ENCODE measurements at regions not wholly inside any gene's neighbourhood (a gene's known extent, or its start where the extent isn't known, plus 50 kb on each side); places are given as distances from the start of the nearest gene placed in this dataset.

- ATAC-seq, result no peak
- TF ChIP-seq ZFP30 (CRISPR knock-in tag; IDR thresholded peaks at IDR 0.05) (no peak), ISL1 (CRISPR knock-in tag; IDR thresholded peaks at IDR 0.05) (no peak), SNAI2 (CRISPR knock-in tag; IDR thresholded peaks at IDR 0.05) (no peak), ZNF565 (CRISPR knock-in tag; conservative IDR thresholded peaks at IDR 0.05; ENCODE audit: low read depth) (no peak), ESRRG (CRISPR knock-in tag; IDR thresholded peaks at IDR 0.05) (no peak), GLIS3 (CRISPR knock-in tag; IDR thresholded peaks at IDR 0.05) (no peak), CREB5 (CRISPR knock-in tag; IDR thresholded peaks at IDR 0.05; ENCODE audit: low read depth) (no peak), PATZ1 (CRISPR knock-in tag; IDR thresholded peaks at IDR 0.05; ENCODE audit: borderline replicate concordance) (no peak), RARB (CRISPR knock-in tag; IDR thresholded peaks at IDR 0.05) (no peak), ZFP3 (CRISPR knock-in tag; IDR thresholded peaks at IDR 0.05) (no peak)
Observed at GRCh38 chr5:68738841-68739240, 355.0 kb upstream of the SLC30A5 start.

GRCh38 chr5:68739752-68740151, 354.1 kb upstream of the SLC30A5 start:
- TF ChIP-seq ARNTL (CRISPR knock-in tag; IDR thresholded peaks at IDR 0.05; ENCODE audit: borderline replicate concordance, low read depth), result no peak
- no peak for TF ChIP-seq PPARA (CRISPR knock-in tag; IDR thresholded peaks at IDR 0.05; ENCODE audit: borderline replicate concordance)
- TF ChIP-seq CSDC2 (CRISPR knock-in tag; IDR thresholded peaks at IDR 0.05), result no peak
- no peak for TF ChIP-seq RARB (CRISPR knock-in tag; IDR thresholded peaks at IDR 0.05)
- no peak for TF ChIP-seq ZFP3 (CRISPR knock-in tag; IDR thresholded peaks at IDR 0.05)
- TF ChIP-seq ZNF8 (CRISPR knock-in tag; IDR thresholded peaks at IDR 0.05), result no peak
- no peak for TF ChIP-seq POU6F1 (CRISPR knock-in tag; IDR thresholded peaks at IDR 0.05; ENCODE audit: borderline replicate concordance, low read depth)
- no peak for TF ChIP-seq BACH2 (CRISPR knock-in tag; IDR thresholded peaks at IDR 0.05; ENCODE audit: borderline replicate concordance)
- no peak for TF ChIP-seq PATZ1 (CRISPR knock-in tag; IDR thresholded peaks at IDR 0.05; ENCODE audit: borderline replicate concordance)
- TF ChIP-seq ZNF565 (CRISPR knock-in tag; conservative IDR thresholded peaks at IDR 0.05; ENCODE audit: low read depth), result no peak
- no peak for TF ChIP-seq ZC3H10 (CRISPR knock-in tag; IDR thresholded peaks at IDR 0.05)
- TF ChIP-seq ESRRG (CRISPR knock-in tag; IDR thresholded peaks at IDR 0.05), result no peak
- TF ChIP-seq OSR1 (CRISPR knock-in tag; IDR thresholded peaks at IDR 0.05), result no peak
- no peak for TF ChIP-seq ZNF70 (CRISPR knock-in tag; IDR thresholded peaks at IDR 0.05)
- no peak for TF ChIP-seq TOX (CRISPR knock-in tag; IDR thresholded peaks at IDR 0.05; ENCODE audit: borderline replicate concordance)
- TF ChIP-seq SNAI2 (CRISPR knock-in tag; IDR thresholded peaks at IDR 0.05), result no peak
- TF ChIP-seq GLIS3 (CRISPR knock-in tag; IDR thresholded peaks at IDR 0.05), result no peak
- no peak for TF ChIP-seq CREB5 (CRISPR knock-in tag; IDR thresholded peaks at IDR 0.05; ENCODE audit: low read depth)
- no peak for TF ChIP-seq TSHZ2 (CRISPR knock-in tag; IDR thresholded peaks at IDR 0.05)
- no peak for TF ChIP-seq ISL1 (CRISPR knock-in tag; IDR thresholded peaks at IDR 0.05)
- ATAC-seq, result no peak

All from SK-N-SH treated with all-trans-retinoic acid at 6 μM for 48 hours (cell line).